ENCODE measurements at regions not wholly inside any gene's neighbourhood (a gene's known extent, or its start where the extent isn't known, plus 50 kb on each side); places are given as distances from the start of the nearest gene placed in this dataset.

DNA sequence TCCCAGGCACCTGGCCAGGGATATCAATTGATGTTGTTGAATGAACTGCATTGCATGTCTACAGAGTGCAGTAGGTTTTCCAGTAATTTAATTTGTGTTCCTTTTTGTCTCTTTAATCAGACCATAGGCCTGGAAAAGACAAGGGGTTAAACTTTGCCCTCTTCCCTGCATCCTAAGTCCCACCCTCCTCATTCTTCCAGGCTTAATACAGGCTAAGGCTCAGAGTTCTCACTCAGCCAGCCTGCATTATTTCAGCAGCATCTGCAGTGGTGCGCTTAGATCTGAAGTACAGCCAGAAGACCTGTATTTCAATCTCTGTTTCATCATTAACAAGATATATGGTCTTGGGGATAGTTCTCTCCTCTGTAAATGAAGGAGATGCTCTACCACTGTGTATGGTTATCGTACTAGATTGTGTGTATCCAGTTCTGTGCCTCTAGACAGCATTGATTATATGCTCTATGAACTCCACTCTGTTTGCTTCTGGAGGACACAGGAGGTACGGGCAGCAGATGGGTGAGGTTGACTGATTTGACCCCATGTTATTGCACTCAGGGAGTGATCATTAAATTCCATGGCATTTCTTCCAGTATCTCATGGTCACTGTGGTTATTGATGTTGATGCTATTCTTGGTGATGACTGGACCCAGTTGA, 286.1 kb downstream of the RPS6KC1 start:
- TF ChIP-seq TEAD4 (CRISPR knock-in tag; IDR thresholded peaks at IDR 0.05) (no peak), CTCF (IDR thresholded peaks at IDR 0.05) (no peak), NR2C2 (CRISPR knock-in tag; IDR thresholded peaks at IDR 0.05) (no peak)
